Urinary bladder (tissue), 3 donors: ENCODE measurements at regions not wholly inside any gene's neighbourhood (a gene's known extent, or its start where the extent isn't known, plus 50 kb on each side); places are given as distances from the start of the nearest gene placed in this dataset.

Experiments
- DNase-seq: peaks from one replicate; pipeline ENCODE4 v3.0.0-alpha.2; 2015; ENCODE audit errors: extremely low spot score
- H3K27ac ChIP-seq: one replicate; pipeline ENCODE4 v1.5.1; 2013; ENCODE audit warnings: low read depth, mild to moderate bottlenecking, moderate library complexity
- H3K36me3 ChIP-seq: one replicate; pipeline ENCODE4 v1.6.1; 2013; ENCODE audit warnings: mild to moderate bottlenecking, moderate library complexity; ENCODE audit not compliant: insufficient read depth
- H3K4me1 ChIP-seq: one replicate; pipeline ENCODE4 v1.6.1; 2013; ENCODE audit warnings: mild to moderate bottlenecking, moderate library complexity; ENCODE audit not compliant: insufficient read depth
- H3K4me3 ChIP-seq: one replicate; pipeline ENCODE4 v1.5.1; 2013; ENCODE audit warnings: low read depth, low read length
- WGBS: extraction: QIAGEN DNeasy Blood & Tissue Kit; methylation state at CpG from one replicate; pipeline ENCODE4 v1.1.7; 2013; 5-methylcytosine and 5-hydroxymethylcytosine counted together
- donor health status: healthy with polysubstance abuse.
- donor health status: healthy.

DNA sequence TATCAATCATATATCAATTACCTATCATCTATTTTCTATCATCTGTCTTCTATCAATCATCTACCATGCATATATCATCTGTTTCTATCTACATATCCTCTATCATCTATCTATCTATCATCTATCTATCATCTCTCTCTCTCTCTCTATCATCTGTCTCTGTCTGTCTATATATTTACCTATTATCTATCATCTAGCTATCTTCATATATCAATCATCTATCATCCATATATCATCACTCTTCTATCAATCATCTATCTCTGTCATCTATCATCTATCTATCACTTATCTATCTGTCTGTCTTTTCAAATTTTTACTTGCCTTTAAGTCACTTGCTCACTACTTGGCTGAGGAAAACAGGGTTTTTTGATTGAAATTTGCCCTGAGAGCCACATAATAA lies 592.3 kb downstream of the DCDC2C start:
- H3K4me1 ChIP-seq = no peaks in the 10 kb centered on the region
- no peak overlapping the region for H3K4me3 ChIP-seq
- no peak for DNase-seq
- no peak overlapping the region for H3K27ac ChIP-seq
- no peaks in the 10 kb centered on the region for H3K36me3 ChIP-seq

DNA sequence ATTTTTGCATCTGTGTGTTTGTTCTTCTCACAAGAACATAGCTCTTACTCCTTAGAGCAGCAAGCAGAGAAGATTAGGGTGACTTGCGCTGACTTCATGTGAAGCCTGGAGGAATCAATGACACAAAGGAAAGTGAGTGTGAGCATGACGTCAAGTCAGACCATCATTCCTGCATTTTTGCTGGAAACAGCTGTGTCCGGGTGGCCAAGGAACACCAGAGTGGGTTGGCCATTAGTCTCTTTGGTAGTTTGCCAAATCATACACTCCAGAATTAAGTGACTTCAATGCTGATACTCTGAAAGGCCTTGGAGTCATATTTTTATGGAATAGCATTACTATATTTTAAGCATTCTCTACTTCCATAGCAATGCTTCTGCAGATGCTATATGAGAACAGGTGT lies 597.2 kb downstream of the DCDC2C start:
- DNase-seq = no peak
- Histone ChIP-seq H3K36me3 (no peaks in the 10 kb centered on the region), H3K4me3 (no peak overlapping the region), H3K4me1 (no peaks in the 10 kb centered on the region), H3K27ac (no peak overlapping the region)
- whole genome bisulfite sequencing = 71% methylated on average over 3 of the region's 3 CpGs

DNA sequence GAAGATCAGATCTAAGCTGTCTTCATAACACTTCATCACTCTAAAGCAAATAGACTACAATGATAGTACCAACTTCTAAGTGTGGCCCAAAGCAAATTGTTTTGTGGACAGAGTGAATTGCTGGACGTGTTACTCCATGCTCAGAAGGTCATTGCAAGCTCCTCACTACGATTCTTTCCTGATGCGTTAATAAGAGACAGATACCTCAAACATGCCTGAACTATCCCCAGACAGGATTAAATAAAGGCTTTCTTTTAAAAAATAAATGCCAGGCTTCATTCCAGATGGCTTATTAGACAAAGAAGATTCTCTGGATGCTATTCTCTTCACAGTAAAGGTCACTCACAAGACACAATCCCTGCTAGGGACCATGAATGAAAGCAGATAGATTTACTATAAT lies 621.2 kb downstream of the DCDC2C start:
- H3K36me3 ChIP-seq = no peaks in the 10 kb centered on the region
- DNase-seq = no peak
- 57% methylated on average over 3 of the region's 3 CpGs for WGBS
- H3K27ac ChIP-seq = no peak overlapping the region
- H3K4me1 ChIP-seq = no peaks in the 10 kb centered on the region
- H3K4me3 ChIP-seq = no peak overlapping the region

DNA sequence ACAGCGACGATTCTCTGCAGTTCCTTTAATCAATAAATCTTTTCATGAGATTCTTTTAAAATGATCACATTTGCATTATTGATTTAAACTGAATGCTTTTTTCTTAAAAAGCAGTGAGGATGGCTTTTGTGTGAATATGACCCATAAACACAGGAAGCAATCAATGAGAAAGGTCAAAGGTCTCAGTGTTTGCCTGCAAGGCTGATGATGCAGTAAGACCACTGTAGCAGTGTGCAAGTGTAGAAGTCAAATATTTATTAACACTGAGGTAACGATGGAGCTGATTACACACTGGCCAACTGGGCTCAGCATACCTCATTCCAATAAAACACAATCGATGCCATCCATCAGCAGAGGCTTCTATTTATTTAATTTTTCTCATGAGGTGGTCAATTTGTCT lies 633.5 kb downstream of the DCDC2C start:
- DNase-seq = no peak
- 60% methylated on average over 4 of the region's 4 CpGs for WGBS

DNA sequence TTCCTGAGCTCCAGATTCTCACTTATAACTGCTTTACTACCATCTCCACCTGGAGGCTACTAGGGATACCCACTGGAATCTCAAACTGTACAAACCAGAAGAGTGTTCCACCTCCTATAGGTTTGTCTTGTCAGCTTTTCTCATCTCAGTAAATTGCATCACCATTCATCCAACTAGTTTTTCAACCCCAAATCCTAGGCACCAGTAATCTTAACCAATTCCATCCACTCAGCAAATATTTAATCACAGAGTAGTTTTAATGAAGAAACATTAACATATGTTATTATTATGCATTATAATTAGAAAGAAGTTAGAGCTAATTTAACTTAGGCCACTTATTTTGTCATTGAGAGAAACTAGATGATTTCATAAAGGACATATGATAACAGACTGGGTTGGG lies 635.0 kb downstream of the DCDC2C start:
- no peaks in the 10 kb centered on the region for H3K4me1 ChIP-seq
- H3K4me3 ChIP-seq = no peak overlapping the region
- no peak overlapping the region for H3K27ac ChIP-seq
- no peak for DNase-seq
- H3K36me3 ChIP-seq = no peaks in the 10 kb centered on the region

More for the DNA sequence above, 633.5 kb downstream of the DCDC2C start:
- Histone ChIP-seq H3K4me1 (no peaks in the 10 kb centered on the region), H3K4me3 (no peak overlapping the region), H3K27ac (no peak overlapping the region), H3K36me3 (no peaks in the 10 kb centered on the region)

DNA sequence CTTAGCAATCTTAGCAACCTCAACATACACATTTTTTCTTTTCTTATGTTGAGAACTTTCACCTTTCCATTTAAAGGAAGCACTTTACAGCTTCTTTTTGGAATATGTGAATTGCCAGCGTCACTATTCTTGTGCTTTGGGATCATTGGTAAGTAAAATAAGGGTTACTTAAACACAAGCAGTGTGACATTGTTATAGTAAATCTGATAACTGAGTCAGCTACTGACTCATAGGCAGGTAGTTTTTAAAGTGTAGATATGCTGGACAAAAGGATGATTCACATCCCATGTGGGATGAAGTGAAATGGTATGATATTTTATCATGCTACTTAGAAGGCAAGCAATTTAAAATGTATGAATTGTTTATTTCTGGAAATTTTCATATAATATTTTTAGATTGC lies 637.2 kb downstream of the DCDC2C start:
- 77% methylated on average over 1 of the region's 1 CpG for WGBS
- DNase-seq = no peak
- Histone ChIP-seq H3K36me3 (no peaks in the 10 kb centered on the region), H3K4me1 (no peaks in the 10 kb centered on the region), H3K27ac (no peak overlapping the region), H3K4me3 (no peak overlapping the region)

DNA sequence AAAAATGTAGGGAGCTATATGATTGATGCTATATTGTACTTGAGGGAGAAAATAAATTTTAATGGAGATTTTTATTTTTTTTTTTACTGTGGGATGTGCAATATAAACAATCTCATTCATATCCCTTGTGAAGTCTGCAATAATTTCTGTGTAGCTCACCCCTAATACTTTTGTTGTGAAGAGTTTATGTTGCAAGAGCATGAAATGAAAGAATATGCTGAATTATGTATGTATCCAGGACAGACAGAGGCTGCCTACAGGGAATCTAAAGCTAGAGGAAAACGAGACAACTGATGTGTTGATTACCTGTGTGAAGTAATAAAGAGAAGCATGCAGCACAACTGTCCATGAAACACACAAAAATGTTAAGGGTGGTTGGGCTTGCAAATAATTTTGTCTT lies 643.3 kb downstream of the DCDC2C start:
- DNase-seq = no peak
- WGBS = 31% methylated on average over 1 of the region's 1 CpG
- Histone ChIP-seq H3K4me3 (no peak overlapping the region), H3K36me3 (no peaks in the 10 kb centered on the region), H3K27ac (no peak overlapping the region), H3K4me1 (no peaks in the 10 kb centered on the region)

DNA sequence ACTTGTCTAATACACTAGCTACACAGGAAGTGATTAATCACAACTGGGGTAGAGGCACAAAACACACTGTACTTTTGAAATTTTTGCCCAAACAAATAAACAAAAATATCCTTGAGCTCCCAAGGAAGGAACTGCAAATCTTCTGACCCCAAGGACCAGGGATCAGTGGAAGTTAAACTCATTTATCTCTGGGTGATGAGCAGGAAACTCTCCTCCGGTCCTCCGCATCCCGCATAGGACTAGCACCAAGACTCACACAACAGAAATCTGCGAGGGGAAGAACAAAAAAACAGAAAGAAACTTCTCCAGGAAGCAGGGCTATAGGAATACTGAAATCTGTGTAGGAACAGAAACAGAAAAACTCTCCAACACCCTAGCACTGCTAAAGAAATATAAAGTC lies 650.3 kb downstream of the DCDC2C start:
- Histone ChIP-seq H3K4me3 (no peak overlapping the region), H3K27ac (no peak overlapping the region), H3K36me3 (no peaks in the 10 kb centered on the region), H3K4me1 (no peaks in the 10 kb centered on the region)
- 85% methylated on average over 4 of the region's 4 CpGs for WGBS
- no peak for DNase-seq

DNA sequence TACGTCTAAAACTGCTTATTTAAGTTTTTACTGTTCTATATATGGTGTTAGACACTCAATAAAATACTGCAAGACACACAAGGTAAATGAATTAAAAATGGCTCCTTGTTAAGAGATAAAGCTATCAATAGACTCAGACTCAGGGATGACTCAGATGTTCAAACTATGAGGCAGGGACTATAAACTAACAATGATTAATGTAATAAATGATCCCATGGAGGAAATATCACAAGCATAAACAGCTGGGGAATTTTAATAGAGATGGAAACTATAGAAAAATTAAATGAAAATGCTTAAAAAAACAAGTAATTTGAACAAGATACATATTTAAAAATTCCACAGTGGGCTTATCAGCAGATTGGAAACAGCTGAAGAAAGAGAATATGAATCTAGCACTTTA lies 650.8 kb downstream of the DCDC2C start:
- Histone ChIP-seq H3K27ac (no peak overlapping the region), H3K4me1 (no peaks in the 10 kb centered on the region), H3K36me3 (no peaks in the 10 kb centered on the region), H3K4me3 (no peak overlapping the region)
- WGBS = 49% methylated on average over 1 of the region's 1 CpG
- no peak for DNase-seq

DNA sequence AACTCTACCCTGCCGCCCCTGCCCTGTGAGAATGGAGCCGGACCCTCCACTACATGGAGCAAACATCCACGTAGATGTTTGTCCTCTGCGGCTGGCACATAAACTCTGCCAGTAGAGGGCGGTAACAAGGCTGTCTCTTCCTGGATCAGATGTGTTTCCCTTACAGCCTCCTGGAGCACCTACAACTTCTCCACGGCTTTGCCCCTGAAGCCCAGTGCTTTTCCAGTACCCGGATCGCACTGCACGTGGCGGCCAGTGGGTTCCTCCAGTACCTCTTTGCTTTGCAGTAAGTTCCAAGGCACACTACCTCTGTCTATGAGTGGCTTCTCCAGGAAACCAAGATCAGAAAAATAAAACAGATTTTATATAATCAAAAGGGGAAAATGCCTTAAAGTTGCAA lies 651.3 kb downstream of the DCDC2C start:
- 75% methylated on average over 10 of the region's 10 CpGs for WGBS
- no peaks in the 10 kb centered on the region for H3K36me3 ChIP-seq

DNA sequence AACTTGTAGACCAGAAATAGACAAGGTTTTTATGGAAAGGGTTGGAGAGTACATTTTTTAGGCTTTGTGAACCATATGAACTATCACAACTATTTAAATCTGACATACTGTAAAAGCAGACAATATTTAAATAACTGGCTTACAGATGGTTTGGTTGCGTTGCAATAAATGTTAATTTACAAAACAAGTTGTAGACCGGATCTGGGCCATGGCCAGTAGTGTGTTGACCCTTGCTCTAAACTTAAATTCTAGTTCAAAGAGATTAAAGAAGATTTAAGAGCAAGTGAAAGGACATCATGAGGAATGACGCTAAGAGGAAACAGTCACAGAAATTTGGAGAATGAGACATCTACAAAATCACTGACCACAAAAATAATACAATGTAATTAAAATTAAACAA lies 652.7 kb downstream of the DCDC2C start:
- WGBS = 42% methylated on average over 3 of the region's 3 CpGs
- Histone ChIP-seq H3K4me3 (no peak overlapping the region), H3K36me3 (no peaks in the 10 kb centered on the region), H3K27ac (no peak overlapping the region), H3K4me1 (no peaks in the 10 kb centered on the region)
- DNase-seq = no peak

More for the DNA sequence above, 651.3 kb downstream of the DCDC2C start:
- no peaks in the 10 kb centered on the region for H3K4me1 ChIP-seq
- H3K27ac ChIP-seq = no peak overlapping the region
- H3K4me3 ChIP-seq = no peak overlapping the region
- no peak for DNase-seq

DNA sequence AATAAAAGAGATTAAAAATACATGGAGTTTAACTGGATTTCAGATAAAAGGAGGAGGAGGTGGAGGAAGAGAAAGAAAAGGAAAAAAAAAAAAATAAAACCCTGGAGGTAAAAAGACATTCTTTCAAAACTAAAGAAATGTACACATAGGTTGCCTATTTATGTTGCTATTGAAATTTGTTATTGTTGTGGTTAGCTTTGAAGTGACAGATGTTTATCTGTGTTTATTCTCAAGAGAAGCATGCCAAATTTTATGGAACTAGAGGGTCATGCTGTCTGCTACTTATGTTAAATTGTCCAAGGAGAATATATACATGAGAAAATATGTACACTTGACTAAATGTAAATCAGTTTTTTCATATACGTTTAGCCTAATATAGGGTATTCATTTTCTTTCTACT lies 653.2 kb downstream of the DCDC2C start:
- Histone ChIP-seq H3K27ac (no peak overlapping the region), H3K4me1 (no peaks in the 10 kb centered on the region), H3K36me3 (no peaks in the 10 kb centered on the region), H3K4me3 (no peak overlapping the region)
- no peak for DNase-seq
- 47% methylated on average over 1 of the region's 1 CpG for WGBS

DNA sequence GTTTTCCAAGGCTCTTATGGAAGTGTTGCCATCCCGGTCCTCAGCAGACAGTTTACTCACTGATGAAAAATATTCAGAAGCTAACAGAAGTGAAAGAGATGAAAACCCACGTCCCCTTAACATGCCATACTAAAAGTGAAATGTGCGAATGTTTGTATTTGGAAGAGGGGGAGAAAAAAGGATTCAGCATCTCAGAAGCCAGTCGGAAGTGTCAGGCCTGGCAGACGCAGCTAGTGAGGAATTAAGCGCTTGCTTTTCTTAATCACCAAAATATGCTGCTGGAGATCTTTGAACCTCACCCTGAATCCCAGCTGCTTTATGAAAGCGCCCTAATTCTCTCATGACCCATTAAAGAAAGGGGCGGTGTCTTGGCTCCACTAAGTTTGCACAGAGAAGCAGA lies 653.7 kb downstream of the DCDC2C start:
- no peaks in the 10 kb centered on the region for H3K4me1 ChIP-seq
- no peaks in the 10 kb centered on the region for H3K36me3 ChIP-seq
- H3K4me3 ChIP-seq = no peak overlapping the region
- 46% methylated on average over 8 of the region's 8 CpGs for WGBS
- DNase-seq = no peak
- no peak overlapping the region for H3K27ac ChIP-seq

DNA sequence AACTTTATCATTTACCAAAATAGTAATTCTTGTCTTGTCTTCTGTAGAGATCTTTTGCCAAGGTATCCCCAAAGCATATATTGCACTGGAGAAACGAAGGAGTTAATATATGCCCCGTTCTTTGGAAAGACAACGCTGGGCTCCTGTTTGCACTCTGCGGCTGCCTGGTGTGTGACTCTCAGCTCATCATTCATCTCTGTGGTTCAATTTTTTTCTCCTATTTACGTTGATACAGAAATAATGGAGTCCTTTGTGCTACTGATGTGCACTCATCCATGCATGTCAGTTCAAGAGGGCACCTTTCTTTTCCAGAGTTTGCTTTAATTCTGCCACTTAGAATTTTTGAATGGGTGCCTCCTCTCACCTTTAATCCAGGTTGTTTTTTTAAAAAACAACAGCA lies 655.5 kb downstream of the DCDC2C start:
- 65% methylated on average over 5 of the region's 5 CpGs for WGBS
- no peak overlapping the region for H3K4me3 ChIP-seq

DNA sequence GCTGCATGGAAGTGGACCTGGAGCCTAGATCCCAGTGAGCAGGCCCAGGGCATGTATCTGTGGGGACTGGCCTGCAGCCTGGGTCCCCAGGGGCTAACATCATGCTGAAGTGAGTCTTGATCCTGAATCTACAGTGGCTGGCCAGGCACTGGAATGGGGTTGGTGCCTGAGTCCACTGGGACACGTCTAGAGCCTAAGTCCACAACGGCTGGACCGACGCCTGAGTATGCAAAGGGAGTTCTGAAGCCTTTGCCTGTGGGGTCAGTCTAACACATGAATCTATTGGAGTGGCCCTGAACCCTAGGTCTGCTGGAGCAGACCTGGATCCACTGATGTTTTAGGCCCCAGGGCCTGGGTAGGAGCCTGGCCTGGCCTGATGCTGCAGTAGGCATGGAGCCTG lies 665.5 kb downstream of the DCDC2C start:
- Histone ChIP-seq H3K36me3 (no peaks in the 10 kb centered on the region), H3K4me3 (no peak overlapping the region), H3K27ac (no peak overlapping the region), H3K4me1 (no peaks in the 10 kb centered on the region)
- no peak for DNase-seq
- 93% methylated on average over 4 of the region's 4 CpGs for WGBS

More for the DNA sequence above, 655.5 kb downstream of the DCDC2C start:
- DNase-seq = no peak
- H3K4me1 ChIP-seq = no peaks in the 10 kb centered on the region
- H3K27ac ChIP-seq = no peak overlapping the region
- no peaks in the 10 kb centered on the region for H3K36me3 ChIP-seq
